GM21381 (cell line): ENCODE measurements at regions not wholly inside any gene's neighbourhood (a gene's known extent, or its start where the extent isn't known, plus 50 kb on each side); places are given as distances from the start of the nearest gene placed in this dataset.
"Not testable (repeated sequence)": the region's sequence is repeated elsewhere in the genome, so short reads cannot be mapped to it uniquely, and the experiment has no call there.

Experiments
- ATAC-seq: cut with Tn5 transposase; IDR thresholded peaks from one replicate; pipeline ENCODE4 v1.9.1; 2021; ENCODE audit warnings: mild to moderate bottlenecking, moderate library complexity; ENCODE audit not compliant: unreplicated experiment

- ATAC-seq = no peak
Measured at GRCh38 chr14:37974421-37974820, 233.3 kb upstream of the SSTR1 start.

- no peak for ATAC-seq
Measured at GRCh38 chr14:37977481-37977880, 230.2 kb upstream of the SSTR1 start.

- no peak for ATAC-seq
Measured at GRCh38 chr14:37985826-37986470, 221.8 kb upstream of the SSTR1 start.

- ATAC-seq = no peak
Measured at GRCh38 chr14:37988472-37988871, 219.2 kb upstream of the SSTR1 start.

DNA sequence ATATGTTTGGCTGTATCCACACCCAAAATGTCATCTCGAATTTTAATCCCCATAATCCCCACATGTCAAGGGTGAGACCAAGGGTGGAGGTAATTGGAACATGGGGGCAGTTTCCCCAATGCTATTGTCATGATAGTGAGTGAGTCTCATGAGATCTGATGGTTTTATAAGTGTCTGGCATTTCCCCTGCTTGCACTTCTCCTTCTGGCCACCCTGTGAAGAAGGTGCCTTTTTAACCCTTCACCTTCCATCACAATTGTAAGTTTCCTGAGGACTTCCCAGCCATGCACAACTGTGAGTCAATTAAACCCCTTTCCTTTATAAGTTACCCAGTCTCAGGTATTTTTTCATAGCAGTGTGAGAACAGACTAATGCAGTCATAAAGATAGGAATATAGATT lies 216.7 kb upstream of the SSTR1 start:
- ATAC-seq = no peak

DNA sequence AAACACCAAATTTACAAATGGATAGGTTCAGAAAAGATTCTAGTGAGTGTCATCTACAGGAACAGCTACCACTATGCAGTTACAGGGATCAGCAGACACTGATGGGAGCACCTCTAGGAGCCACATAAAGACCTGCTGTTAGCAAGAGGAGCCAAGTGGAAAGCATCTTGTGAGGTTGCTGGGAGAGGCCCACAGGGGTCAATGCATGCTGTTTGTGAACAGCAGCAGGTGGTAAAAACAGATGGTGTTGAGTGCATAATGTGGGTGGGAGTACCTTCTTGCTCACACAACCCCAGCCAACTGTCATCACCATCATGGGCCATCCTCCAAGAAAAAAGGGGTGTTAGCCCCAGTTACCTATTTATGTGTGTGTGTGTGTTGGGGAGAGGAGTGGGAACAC lies 215.2 kb upstream of the SSTR1 start:
- ATAC-seq = no peak

DNA sequence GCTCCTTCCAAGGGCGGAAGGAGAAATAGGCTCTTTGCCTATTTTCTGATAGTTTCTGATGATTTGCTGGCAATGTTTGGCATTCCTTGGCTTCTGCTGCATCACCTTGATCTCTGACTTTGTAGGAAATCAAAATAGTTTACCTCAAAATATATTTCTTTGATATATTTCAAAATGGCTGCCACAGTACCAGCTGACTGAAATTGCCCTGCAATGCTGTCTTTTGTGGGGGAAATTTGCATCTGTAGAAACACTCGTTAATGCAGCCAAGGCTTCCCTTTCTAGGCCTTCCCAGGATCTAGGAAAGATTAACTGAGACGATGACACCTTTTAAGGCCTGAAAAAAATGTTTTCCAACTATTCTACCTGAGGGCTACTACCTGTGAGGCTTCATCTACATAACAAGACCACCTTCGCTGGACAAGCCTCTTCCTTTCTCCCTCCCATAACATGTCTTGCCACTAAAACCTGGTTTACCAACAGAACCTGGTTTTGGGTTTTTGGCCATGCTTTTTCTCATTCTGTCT lies 212.8 kb upstream of the SSTR1 start:
- ATAC-seq = no peak

- no peak for ATAC-seq
Measured at GRCh38 chr14:37997017-37997416, 210.7 kb upstream of the SSTR1 start.

DNA sequence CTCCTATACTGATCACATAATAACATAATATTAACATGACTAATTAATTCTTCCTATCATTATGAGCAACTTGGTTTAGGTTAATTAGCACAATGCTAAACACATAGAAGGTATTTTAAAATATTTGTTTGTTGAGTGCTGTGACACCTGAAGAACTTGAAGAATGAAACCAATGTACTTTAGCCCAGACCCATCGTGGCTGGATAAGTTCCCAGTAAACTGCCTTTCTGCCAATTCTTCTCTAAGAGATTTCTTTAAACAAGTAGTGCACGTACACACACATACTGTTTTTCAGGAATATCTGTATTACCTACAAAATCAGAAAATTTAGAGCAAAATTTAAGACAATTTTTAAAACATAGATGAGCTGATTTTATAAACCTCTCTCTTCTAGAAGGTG lies 207.4 kb upstream of the SSTR1 start:
- ATAC-seq = no peak

DNA sequence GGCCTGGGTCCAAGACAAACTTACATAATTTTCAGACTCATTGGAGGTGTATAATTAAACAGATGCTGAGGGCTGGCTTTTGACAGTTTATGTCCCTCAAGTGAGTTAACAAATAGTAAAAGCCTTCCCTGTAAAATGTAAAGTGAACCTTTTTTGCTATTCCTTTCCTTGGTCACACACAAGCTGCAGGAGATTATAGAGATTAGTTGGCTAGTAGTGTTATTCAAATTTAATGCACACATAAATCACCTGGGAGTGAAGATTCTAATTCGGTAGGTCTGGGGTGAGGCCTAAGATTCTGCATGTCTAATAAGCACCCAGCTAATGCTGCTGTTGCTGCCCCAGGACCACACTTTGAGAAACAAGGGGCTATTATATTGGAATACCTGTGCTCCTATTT lies 206.2 kb upstream of the SSTR1 start:
- no peak for ATAC-seq

DNA sequence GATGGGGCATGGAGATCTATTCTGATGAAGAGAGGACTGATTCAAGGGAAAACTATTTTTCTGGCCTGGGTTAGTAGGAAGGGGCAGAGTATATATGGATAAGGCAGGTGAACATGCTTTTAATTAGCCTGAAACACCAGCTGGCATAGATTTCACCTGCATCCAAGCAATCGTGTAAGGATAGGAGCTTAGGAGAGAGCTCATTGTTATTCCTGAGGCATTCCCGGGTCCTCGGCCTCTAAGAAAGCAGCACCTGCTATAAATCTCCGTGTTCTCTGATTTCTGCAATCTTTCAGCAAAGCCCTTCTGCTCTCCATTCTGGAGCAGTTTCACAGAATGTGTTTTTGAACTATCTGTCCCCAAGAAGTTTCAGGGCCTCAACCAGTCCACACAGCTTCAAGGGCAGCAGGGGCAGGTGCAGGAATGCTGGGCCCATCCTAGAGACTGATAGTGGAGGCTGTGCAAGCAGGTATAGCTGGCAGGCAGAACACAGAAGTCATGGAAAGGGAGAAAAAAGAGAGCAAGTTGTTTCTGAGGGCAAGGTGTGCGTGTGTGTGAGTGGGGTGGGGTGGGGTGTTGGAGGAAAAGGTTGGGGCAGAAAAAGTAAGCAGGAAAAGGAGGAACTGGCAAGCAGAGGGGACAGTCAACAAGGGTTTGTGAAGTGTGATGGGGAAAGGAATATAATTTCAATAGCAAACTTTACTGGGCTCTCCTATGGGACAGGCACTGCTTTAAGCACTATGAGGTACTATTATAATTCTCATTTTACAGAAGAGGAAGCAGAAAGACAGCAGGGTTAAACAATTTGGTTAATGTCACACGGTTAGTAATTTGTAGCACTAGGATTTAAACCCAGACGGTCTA lies 203.7 kb upstream of the SSTR1 start:
- ATAC-seq = no peak

- ATAC-seq = no peak
Measured at GRCh38 chr14:38004610-38004879, 203.2 kb upstream of the SSTR1 start.

DNA sequence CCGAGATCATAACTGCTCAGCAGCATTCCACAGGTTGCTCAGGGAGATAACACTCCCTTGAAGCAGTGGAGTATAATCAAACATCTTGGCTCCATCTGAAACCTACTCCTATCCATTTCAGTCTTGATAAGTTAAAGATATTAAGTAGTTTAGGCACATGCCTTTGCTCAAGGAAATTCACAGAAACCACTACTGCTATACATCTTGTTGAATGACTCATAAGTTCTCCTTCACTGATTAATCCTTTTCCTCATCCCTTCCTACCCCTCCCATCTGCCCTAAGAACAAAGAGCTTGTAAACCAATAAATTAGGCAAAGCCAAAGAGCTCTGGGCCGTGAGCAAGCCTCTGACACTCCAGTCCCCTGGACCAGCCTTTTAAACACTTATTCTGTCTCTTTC lies 196.5 kb upstream of the SSTR1 start:
- ATAC-seq = not testable (repeated sequence)

DNA sequence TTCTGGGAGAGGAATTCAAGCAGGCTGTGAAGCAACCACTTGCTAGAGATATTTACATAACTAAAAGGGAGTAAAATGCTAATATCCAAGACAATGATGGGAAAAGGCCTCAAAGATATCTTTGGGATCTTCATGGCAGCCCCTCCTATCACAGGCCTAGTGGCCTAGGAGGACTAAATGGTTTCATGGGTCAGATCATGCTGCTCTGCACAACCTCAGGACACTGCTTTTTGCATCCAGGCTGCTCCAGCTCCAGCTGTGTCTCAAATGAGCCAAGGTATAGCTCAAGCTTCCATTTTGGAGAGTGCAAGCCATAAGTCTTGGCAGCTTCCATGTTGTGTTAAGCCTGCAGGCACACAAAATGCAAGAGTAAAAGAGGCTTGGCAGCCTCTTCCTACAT lies 195.6 kb upstream of the SSTR1 start:
- ATAC-seq = no peak

GRCh38 chr14:38016497-38016896 lies 191.2 kb upstream of the SSTR1 start:
- no peak for ATAC-seq

- no peak for ATAC-seq
Measured at GRCh38 chr14:38021861-38022260, 185.8 kb upstream of the SSTR1 start.

DNA sequence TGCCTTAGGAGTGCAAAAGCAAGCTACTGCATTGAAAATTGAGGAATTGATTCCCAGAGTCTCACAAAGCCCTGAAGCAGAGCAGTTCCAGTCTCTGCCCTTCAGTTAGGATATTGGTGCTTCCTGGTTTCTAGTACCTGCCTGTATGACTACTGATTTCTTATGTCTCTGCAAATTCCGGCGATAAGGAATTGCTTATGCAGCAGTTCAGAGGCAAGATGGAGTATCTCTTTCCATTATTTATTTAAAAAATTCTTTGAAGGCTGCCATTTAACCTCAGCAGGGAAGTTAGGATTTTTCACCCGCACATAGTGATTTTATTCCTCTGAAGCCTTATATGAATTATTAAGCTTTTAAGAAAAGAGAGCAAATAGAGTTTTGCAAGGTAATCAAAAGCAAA lies 184.9 kb upstream of the SSTR1 start:
- ATAC-seq = no peak

- ATAC-seq = no peak
Measured at GRCh38 chr14:38038171-38038570, 169.5 kb upstream of the SSTR1 start.

GRCh38 chr14:38038986-38039385 lies 168.7 kb upstream of the SSTR1 start:
- no peak for ATAC-seq

- ATAC-seq = no peak
Measured at GRCh38 chr14:38039496-38039895, 168.2 kb upstream of the SSTR1 start.

DNA sequence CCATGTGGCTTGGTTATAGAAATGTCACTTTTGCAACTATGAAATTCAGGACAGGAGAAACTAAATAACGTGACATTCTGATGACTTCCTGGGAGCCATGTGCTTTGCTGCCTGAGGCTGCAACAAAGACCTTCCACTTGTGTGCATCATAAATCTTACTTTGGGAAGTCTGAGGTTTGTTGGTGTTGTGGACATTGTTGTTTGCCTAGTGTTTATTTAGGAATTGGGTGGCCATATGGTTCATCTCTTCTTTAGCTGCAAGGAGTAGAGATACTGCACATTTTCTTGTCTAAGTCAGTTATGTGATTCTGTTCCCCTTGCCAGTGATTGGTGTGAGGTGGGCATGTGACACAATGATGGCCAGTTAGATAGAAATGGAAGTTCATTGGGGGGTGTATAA lies 167.3 kb upstream of the SSTR1 start:
- ATAC-seq = no peak

DNA sequence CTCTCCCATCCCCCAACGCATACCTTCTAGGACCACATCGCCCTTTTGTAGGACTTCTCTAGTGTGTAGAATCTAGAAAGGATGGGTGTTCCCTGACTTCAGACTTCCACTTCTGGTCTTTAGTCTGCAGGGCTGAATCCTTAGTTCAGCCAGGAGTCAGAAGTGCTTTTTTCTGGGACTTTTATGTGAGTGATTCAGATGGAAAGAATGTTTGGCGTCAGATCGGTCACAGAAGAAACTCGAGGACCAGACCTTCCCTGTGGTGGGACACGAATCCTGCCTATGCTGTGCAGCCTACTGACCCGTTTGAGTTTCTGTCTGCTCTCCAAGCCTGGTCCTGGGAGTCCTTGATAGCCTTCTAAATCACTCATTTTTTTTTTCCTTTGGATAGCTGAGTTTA lies 165.4 kb upstream of the SSTR1 start:
- ATAC-seq = no peak

DNA sequence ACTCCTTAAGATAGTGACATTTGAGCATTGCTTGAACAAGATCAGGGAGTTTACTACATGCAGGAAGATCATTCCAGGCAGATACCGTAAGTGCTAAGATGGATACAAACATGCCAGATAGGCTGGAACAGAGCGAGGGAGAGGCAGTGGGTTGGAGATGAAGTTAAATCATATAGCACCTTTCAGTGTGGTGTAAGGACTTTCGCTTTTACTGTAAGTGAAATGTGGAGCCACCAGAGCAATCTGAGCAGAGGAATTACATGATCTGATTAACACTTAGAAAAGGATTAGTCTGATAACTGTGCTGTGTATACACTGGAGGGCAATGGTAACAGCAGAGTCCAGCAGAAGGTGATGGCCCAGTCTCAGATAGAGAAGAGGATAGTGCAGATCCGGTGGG lies 163.0 kb upstream of the SSTR1 start:
- no peak for ATAC-seq
